HG02759 (cell line): ENCODE measurements at regions not wholly inside any gene's neighbourhood (a gene's known extent, or its start where the extent isn't known, plus 50 kb on each side); places are given as distances from the start of the nearest gene placed in this dataset.
A peak's percentile ranks its signal among the peaks of the same experiment; 100 is the strongest.
"Not testable (repeated sequence)": the region's sequence is repeated elsewhere in the genome, so short reads cannot be mapped to it uniquely, and the experiment has no call there.

Experiments used
- ATAC-seq: cut with Tn5 transposase; IDR thresholded peaks from one replicate; pipeline ENCODE4 v1.9.1; 2021; ENCODE audit warnings: mild to moderate bottlenecking, moderate library complexity; ENCODE audit not compliant: unreplicated experiment

DNA sequence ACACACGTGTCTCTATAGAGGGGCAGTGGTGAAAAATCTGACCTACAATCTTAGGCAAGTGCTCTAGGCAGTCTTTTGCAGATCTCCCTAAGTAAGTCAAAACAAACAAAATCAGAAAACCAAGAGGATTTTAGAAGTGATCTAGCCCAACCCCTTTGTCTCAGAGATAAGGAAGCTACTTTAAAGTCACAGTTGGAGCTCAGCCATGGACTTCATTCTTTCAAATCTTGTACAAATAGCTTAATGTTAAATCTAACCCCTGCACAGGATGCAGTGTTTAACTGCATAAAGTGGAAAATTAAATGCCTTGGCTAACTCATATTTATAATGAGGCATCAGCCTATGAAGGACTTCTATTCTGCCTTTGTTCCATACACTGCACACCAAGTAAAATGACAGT is 135.1 kb upstream of the RFX3 start:
- no peak for ATAC-seq

GRCh38 chr9:3659647-3660046 is 133.8 kb upstream of the RFX3 start:
- no peak for ATAC-seq

- ATAC-seq: no peak
Measured at GRCh38 chr9:3658964-3659363, 133.2 kb upstream of the RFX3 start.

DNA sequence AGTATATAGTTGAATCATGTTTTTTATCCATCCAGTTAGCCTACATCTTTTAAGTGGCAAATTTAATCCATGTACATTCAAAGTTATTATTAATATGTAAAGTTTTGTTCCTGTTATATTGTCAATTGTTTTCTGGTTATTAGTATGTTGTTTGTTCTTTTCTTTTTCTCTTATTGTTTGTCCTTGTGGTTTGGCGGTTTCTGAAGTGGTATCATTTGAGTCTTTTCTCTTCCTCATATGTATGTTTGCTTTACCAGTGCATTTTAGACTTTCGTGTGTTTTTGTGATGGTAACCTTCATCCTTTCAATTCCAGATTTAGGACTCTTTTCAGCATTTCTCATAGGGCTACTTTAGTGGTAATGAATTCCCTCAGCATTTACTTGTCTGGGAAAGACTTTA is 130.4 kb upstream of the RFX3 start:
- ATAC-seq: no peak

GRCh38 chr9:3650994-3651622 is 125.3 kb upstream of the RFX3 start:
- peak; percentile 43 for ATAC-seq

DNA sequence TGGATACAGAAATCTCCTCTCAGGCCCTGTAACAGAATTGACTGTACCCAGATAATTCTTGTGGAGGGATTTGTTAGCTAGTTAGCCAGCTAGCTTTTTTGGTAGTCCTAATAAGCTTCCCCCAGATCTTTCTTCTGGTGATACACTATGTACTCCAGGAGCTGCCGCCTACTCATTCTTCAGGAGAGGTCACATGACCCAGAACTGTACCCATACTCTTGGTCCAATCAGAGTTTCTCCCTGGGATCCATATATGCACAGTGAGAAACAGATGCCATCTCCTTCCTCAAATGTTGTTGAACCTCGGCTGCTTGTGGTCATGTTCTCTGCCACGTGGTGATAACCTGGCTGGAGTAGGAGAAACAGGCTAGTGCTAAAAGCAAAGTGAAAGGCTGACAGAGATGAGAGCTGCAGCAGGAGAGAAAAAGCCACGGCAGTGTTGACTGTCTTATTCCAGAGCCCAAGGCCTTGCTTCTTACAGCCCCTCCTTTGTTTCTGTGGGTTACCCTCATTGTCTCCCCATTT is 123.0 kb upstream of the RFX3 start:
- ATAC-seq: no peak

DNA sequence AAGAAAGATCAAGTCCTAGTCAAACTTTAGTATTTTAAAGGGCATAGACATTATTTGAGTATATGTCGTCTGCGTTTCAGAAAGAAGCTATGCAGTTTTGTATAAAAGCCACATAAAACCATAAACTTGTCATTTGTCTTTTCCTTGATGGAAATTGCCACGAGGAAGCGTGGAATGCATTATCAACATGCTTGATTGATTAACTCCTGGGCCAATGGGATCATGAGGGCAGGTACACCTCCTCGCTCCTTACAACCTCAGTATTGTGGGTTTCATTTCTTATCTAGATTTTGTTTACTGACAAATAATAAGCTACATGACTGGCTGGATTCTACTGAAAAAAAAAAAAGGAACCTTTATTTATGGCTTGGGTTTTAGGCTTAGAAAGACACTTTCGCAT is 122.5 kb upstream of the RFX3 start:
- no peak for ATAC-seq

GRCh38 chr9:3647652-3648051 is 121.9 kb upstream of the RFX3 start:
- no peak for ATAC-seq

GRCh38 chr9:3646226-3646625 is 120.4 kb upstream of the RFX3 start:
- no peak for ATAC-seq

GRCh38 chr9:3642075-3642474 is 116.3 kb upstream of the RFX3 start:
- ATAC-seq: not testable (repeated sequence)

DNA sequence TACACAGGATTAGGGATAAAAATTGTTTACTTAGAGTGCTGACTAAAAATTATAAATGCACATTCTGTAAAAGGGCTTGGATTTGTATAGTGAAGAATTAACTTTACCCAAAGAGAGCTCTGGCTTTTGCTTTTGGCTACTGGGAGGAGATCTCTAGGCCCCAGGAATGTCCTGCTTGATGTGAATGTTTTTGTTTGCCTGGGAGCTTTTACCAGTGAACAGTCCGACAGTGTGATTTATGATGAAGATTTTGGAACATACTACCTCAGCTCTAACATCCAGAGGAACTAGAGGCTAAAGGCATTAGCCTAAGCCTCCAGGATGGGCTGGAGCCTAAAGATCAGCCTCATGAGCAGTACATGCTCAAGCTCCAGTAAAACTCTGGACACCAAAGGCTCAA is 103.7 kb upstream of the RFX3 start:
- no peak for ATAC-seq

DNA sequence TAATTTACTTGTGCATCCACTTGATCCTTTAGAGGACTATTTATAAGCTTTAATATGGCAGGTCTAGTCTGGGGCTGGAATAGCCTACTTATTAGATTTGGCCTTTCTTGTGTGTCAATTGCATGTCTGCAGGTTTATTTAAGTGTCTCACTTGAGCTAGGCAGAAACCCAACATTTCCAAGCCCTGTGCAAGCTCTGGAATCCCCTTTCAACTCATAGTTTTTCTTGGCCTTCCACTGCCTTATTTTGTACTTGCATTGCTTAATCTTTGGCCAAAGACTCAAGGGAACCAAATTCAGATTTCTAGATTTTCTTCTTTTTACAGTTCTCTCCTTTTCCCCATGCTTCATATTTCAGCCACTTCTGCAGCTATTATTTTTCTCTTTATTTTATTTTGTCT is 102.4 kb upstream of the RFX3 start:
- no peak for ATAC-seq

DNA sequence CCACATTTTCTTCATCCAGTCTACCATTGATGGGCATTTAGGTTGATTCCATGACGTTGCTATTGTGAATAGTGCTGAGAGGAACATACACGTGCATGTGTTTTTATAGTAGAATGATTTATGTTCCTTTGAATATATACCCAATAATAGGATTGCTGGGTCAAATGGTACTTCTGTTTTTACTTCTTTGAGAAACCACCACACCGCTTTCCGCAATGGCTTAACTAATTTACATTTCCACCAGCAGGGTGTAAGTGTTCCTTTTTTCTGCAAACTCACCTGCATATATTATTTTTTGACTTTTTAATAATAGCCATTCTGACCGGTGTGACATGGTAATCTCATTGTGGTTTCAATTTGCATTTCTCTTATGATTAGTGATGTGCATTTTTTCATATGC is 82.2 kb upstream of the RFX3 start:
- ATAC-seq: peak; percentile 93

- no peak for ATAC-seq
Measured at GRCh38 chr9:3600672-3601071, 74.9 kb upstream of the RFX3 start.

GRCh38 chr9:3597792-3598191 is 72.0 kb upstream of the RFX3 start:
- no peak for ATAC-seq

DNA sequence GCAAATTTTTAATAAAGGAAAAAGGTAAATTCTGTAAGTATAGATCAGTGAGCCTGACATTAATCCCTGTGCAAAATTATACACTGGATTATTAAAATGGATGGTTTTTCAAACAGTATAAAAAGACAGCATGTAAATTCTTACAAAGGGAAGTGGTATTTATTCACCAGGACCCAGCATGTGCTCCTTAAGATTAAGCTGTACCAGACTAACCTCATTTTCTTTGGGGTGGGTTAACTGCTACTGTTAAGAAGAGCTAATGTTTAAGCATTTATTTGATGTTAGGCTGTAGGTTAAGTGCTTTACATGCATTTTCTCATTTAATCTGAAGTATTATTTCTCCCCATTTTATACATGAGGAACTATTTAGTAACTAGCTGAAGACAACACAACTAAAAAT is 60.3 kb upstream of the RFX3 start:
- no peak for ATAC-seq

GRCh38 chr9:3585606-3586005 is 59.8 kb upstream of the RFX3 start:
- no peak for ATAC-seq

GRCh38 chr9:3578786-3579185 is 53.0 kb upstream of the RFX3 start:
- no peak for ATAC-seq

- ATAC-seq: no peak
Measured at GRCh38 chr9:3576328-3576727, 50.5 kb upstream of the RFX3 start.

- no peak for ATAC-seq
Measured at GRCh38 chr9:3575821-3576220, 50.0 kb upstream of the RFX3 start.
